ENCODE measurements at regions not wholly inside any gene's neighbourhood (a gene's known extent, or its start where the extent isn't known, plus 50 kb on each side); places are given as distances from the start of the nearest gene placed in this dataset.

DNA sequence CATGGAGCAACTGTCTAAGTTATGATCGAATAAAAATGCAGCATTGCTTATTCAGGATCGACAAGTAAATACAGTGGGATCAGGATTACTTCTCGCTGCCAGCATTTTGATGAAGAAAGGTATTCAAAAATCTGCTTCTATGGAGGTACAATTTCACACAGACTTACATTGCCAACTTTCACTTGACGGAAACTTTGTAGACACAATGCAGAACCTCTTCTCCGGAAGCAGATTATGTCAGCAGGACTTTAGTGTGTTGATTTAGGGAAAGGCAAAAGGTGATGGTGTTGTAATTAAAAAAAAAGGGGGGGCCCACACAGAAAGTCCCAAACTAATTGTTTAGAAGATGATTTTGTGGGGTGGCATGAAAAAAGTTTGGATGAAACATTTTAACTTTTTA lies 462.4 kb upstream of the KLF6 start:
- Mint-ChIP-seq H3K4me1 (ENCODE audit: low read depth) (peaks cover 68% of the 10 kb centered on the region), H3K36me3 (ENCODE audit: low read depth) (no peaks in the 10 kb centered on the region), H3K27me3 (ENCODE audit: low read depth) (no peaks in the 10 kb centered on the region), H3K9me3 (ENCODE audit: low read depth) (peaks cover 5% of the 10 kb centered on the region), H3K27ac (ENCODE audit: unreplicated experiment) (peak overlapping the region; percentile 86), H3K4me3 (ENCODE audit: unreplicated experiment) (peak overlapping the region; percentile 4)
- TF ChIP-seq, protein P1, sequence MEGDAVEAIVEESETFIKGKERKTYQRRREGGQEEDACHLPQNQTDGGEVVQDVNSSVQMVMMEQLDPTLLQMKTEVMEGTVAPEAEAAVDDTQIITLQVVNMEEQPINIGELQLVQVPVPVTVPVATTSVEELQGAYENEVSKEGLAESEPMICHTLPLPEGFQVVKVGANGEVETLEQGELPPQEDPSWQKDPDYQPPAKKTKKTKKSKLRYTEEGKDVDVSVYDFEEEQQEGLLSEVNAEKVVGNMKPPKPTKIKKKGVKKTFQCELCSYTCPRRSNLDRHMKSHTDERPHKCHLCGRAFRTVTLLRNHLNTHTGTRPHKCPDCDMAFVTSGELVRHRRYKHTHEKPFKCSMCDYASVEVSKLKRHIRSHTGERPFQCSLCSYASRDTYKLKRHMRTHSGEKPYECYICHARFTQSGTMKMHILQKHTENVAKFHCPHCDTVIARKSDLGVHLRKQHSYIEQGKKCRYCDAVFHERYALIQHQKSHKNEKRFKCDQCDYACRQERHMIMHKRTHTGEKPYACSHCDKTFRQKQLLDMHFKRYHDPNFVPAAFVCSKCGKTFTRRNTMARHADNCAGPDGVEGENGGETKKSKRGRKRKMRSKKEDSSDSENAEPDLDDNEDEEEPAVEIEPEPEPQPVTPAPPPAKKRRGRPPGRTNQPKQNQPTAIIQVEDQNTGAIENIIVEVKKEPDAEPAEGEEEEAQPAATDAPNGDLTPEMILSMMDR (IDR thresholded peaks at IDR 0.05): no peak
- no peak for DNase-seq (ENCODE audit: low spot score)

DNA sequence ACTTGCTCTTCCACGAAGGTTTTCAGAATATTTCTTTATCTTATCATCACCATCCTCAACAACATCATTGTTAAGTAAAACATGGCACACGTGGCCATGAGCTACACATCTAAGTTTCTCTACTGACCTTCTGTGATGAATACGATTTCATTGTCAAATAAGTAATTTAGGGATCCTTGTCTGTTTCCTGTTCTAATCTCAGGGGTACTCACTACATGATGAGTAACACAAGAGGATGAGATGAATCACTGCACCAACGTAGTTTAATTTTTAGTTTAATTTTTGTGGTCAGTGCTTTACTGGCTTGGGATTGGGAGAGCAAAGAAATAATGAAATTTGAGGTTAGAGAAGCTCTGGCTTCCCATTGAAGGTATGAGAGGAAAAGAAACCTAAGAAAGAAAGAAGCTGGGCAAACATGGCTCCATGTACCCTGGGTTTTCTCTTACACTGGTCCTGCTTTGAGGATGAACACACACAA lies 461.9 kb upstream of the KLF6 start:
- TF ChIP-seq, protein P1 (IDR thresholded peaks at IDR 0.05): no peak
- Mint-ChIP-seq H3K36me3 (ENCODE audit: low read depth) (no peaks in the 10 kb centered on the region), H3K4me1 (ENCODE audit: low read depth) (peaks cover 73% of the 10 kb centered on the region), H3K27ac (ENCODE audit: unreplicated experiment) (peak overlapping the region; percentile 86), H3K27me3 (ENCODE audit: low read depth) (no peaks in the 10 kb centered on the region), H3K4me3 (ENCODE audit: unreplicated experiment) (peak overlapping the region; percentile 4), H3K9me3 (ENCODE audit: low read depth) (peaks cover 5% of the 10 kb centered on the region)
- no peak for DNase-seq (ENCODE audit: low spot score)

DNA sequence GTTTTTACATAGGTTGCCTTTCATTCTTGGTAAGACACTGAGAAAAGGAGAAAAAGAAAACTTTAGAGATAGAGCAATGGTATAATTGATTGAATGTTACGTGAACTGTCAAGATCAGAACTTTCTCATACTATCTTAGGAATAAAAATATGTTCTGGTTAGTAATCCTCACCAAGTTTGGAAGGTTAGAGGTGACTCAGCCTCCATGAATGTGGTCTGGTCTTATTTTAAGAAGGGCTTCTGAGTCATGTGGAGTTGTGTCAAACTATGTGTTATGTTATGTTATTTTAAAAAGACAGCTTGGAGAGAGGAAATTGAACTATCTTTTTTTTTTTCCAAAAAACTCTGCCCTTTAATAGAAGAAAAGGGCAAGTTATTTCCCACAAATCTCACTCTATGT lies 458.6 kb upstream of the KLF6 start:
- H3K4me3 Mint-ChIP-seq (ENCODE audit: unreplicated experiment): peak overlapping the region; percentile 75

DNA sequence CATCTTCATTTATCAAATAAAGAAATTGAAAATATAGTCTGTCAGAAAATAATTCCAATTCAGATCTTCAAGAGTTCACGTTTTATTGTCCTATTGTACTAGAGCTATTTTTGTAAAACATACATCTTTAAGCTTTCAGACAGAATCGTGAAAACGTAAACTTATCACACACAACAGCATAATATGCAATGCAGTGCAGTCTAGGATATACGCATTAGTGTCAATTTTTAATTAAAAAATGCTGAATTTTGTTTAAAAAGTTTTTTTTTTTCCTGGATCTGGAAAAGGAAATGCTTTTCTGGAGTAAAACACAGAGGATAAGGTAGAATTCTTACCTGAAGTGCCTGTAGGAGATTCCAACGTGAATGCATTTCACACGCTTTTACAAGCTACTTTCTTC lies 458.2 kb upstream of the KLF6 start:
- TF ChIP-seq, protein P1 (IDR thresholded peaks at IDR 0.05): no peak
- DNase-seq (ENCODE audit: low spot score): no peak
- peak overlapping the region; percentile 75 for H3K4me3 Mint-ChIP-seq (ENCODE audit: unreplicated experiment)
- H3K27me3 Mint-ChIP-seq (ENCODE audit: low read depth): no peaks in the 10 kb centered on the region
- peaks cover 90% of the 10 kb centered on the region for H3K4me1 Mint-ChIP-seq (ENCODE audit: low read depth)
- H3K36me3 Mint-ChIP-seq (ENCODE audit: low read depth): peaks cover 2% of the 10 kb centered on the region
- peak overlapping the region; percentile 98 for H3K27ac Mint-ChIP-seq (ENCODE audit: unreplicated experiment)
- peaks cover 7% of the 10 kb centered on the region for H3K9me3 Mint-ChIP-seq (ENCODE audit: low read depth)

More for the DNA sequence above, 458.6 kb upstream of the KLF6 start:
- Mint-ChIP-seq H3K9me3 (ENCODE audit: low read depth) (peaks cover 7% of the 10 kb centered on the region), H3K27me3 (ENCODE audit: low read depth) (no peaks in the 10 kb centered on the region), H3K27ac (ENCODE audit: unreplicated experiment) (peak overlapping the region; percentile 98), H3K36me3 (ENCODE audit: low read depth) (peaks cover 2% of the 10 kb centered on the region), H3K4me1 (ENCODE audit: low read depth) (peaks cover 90% of the 10 kb centered on the region)
- TF ChIP-seq, protein P1 (IDR thresholded peaks at IDR 0.05): no peak
- no peak for DNase-seq (ENCODE audit: low spot score)

DNA sequence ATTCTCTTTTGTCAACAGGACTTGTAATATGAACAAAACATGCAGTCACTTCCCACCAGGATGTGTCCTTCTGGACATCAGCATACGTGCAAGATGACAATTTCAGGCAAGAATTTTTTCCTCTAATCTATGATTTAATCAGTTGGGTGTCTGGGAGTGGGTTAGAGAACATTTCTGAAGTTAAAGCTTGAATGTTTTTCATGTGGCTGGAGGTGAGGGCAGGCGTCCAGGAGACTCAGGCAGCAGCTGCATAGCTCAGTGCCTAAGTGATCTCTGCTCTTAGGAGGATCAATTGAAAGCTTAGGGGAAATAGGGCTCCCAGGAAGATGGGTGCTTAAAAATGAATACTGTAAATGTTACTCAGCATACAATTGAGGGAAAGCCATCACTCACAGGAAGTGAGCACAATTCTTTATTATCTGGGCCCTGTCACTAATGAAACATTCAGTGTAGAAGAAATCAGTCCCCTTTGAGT lies 457.6 kb upstream of the KLF6 start:
- Mint-ChIP-seq H3K27me3 (ENCODE audit: low read depth) (no peaks in the 10 kb centered on the region), H3K36me3 (ENCODE audit: low read depth) (peaks cover 2% of the 10 kb centered on the region), H3K9me3 (ENCODE audit: low read depth) (peaks cover 7% of the 10 kb centered on the region), H3K27ac (ENCODE audit: unreplicated experiment) (peak overlapping the region; percentile 98), H3K4me3 (ENCODE audit: unreplicated experiment) (peak overlapping the region; percentile 75), H3K4me1 (ENCODE audit: low read depth) (peaks cover 87% of the 10 kb centered on the region)
- TF ChIP-seq, protein P1 (IDR thresholded peaks at IDR 0.05): no peak
- no peak for DNase-seq (ENCODE audit: low spot score)

Data from chondrocyte (in vitro differentiated cells).